SK-N-SH treated with all-trans-retinoic acid at 6 μM for 48 hours (cell line): ENCODE measurements at regions not wholly inside any gene's neighbourhood (a gene's known extent, or its start where the extent isn't known, plus 50 kb on each side); places are given as distances from the start of the nearest gene placed in this dataset.

Experiments used
- ATAC-seq: fragments of 200-7000 bp; cut with Tn5 transposase; 3 replicates; pipeline ENCODE4 v1.9.1; 2020; ENCODE audit warnings: mild to moderate bottlenecking, moderate library complexity
- ARNTL ChIP-seq: fragments of 450-650 bp; formaldehyde crosslinking; IDR thresholded peaks from 2 replicates; pipeline ENCODE4 v1.5.0; 2020; ENCODE audit warnings: low read depth, mild to moderate bottlenecking, moderate library complexity, borderline replicate concordance
- BACH2 ChIP-seq: fragments of 250-450 bp; sonication (Bioruptor Pico); IDR thresholded peaks from 2 replicates; pipeline ENCODE4 v1.9.0; 2021; ENCODE audit warnings: mild to moderate bottlenecking, borderline replicate concordance
- CREB5 ChIP-seq: fragments of 250-450 bp; sonication (Bioruptor Pico); IDR thresholded peaks from 2 replicates; pipeline ENCODE4 v1.5.1; 2020; ENCODE audit warnings: low read depth, mild to moderate bottlenecking, moderate library complexity
- CSDC2 ChIP-seq: fragments of 250-450 bp; sonication (Bioruptor Pico); IDR thresholded peaks from 2 replicates; pipeline ENCODE4 v1.5.0; 2020; ENCODE audit warnings: mild to moderate bottlenecking, moderate library complexity
- CSRNP3 ChIP-seq: fragments of 250-450 bp; sonication (Bioruptor Pico); IDR thresholded peaks from 2 replicates; pipeline ENCODE4 v1.5.1; 2021; ENCODE audit warnings: mild to moderate bottlenecking, moderate library complexity
- GLIS3 ChIP-seq: fragments of 250-450 bp; sonication (Bioruptor Pico); IDR thresholded peaks from 2 replicates; pipeline ENCODE4 v1.5.0; 2020; ENCODE audit warnings: mild to moderate bottlenecking, moderate library complexity
- OSR1 ChIP-seq: fragments of 250-450 bp; sonication (Bioruptor Pico); IDR thresholded peaks from 2 replicates; pipeline ENCODE4 v1.8.0; 2022; ENCODE audit warnings: moderate library complexity, mild to moderate bottlenecking, inconsistent platforms
- PATZ1 ChIP-seq: fragments of 250-450 bp; sonication (Bioruptor Pico); IDR thresholded peaks from 2 replicates; pipeline ENCODE4 v1.8.0; 2020; ENCODE audit warnings: mild to moderate bottlenecking, moderate library complexity, borderline replicate concordance
- POU6F1 ChIP-seq: fragments of 250-450 bp; sonication (Bioruptor Pico); IDR thresholded peaks from 2 replicates; pipeline ENCODE4 v1.8.0; 2021; ENCODE audit warnings: low read depth, mild to moderate bottlenecking, moderate library complexity, borderline replicate concordance
- PPARA ChIP-seq: fragments of 250-450 bp; sonication (Bioruptor Pico); IDR thresholded peaks from 2 replicates; pipeline ENCODE4 v1.5.0; 2020; ENCODE audit warnings: mild to moderate bottlenecking, borderline replicate concordance
- RARB ChIP-seq: fragments of 250-450 bp; sonication (Bioruptor Pico); IDR thresholded peaks from 2 replicates; pipeline ENCODE4 v1.8.0; 2021; ENCODE audit warnings: mild to moderate bottlenecking, moderate library complexity
- TCF4 ChIP-seq: fragments of 250-450 bp; sonication (Bioruptor Pico); IDR thresholded peaks from 2 replicates; pipeline ENCODE4 v1.8.0; 2021; ENCODE audit warnings: mild to moderate bottlenecking, moderate library complexity, borderline replicate concordance
- TOX ChIP-seq: fragments of 250-450 bp; sonication (Bioruptor Pico); IDR thresholded peaks from 2 replicates; pipeline ENCODE4 v1.8.0; 2021; ENCODE audit warnings: mild to moderate bottlenecking, moderate library complexity, borderline replicate concordance
- ZC3H10 ChIP-seq: fragments of 250-450 bp; sonication (Bioruptor Pico); IDR thresholded peaks from 2 replicates; pipeline ENCODE4 v1.5.1; 2021; ENCODE audit warnings: mild to moderate bottlenecking, moderate library complexity
- ZFP3 ChIP-seq: fragments of 250-450 bp; sonication (Bioruptor Pico); IDR thresholded peaks from 2 replicates; pipeline ENCODE4 v1.5.0; 2020; ENCODE audit warnings: mild to moderate bottlenecking, moderate library complexity
- ZFP30 ChIP-seq: fragments of 450-650 bp; formaldehyde crosslinking; IDR thresholded peaks from 2 replicates; pipeline ENCODE4 v1.5.0; 2022; ENCODE audit warnings: mild to moderate bottlenecking, moderate library complexity
- ZNF565 ChIP-seq: fragments of 450-650 bp; formaldehyde crosslinking; conservative IDR thresholded peaks from 2 replicates; pipeline ENCODE4 v1.5.0; 2020; ENCODE audit warnings: low read depth, mild to moderate bottlenecking, moderate library complexity
- ZNF70 ChIP-seq: fragments of 450-650 bp; formaldehyde crosslinking; IDR thresholded peaks from 2 replicates; pipeline ENCODE4 v1.5.0; 2020; ENCODE audit warnings: mild to moderate bottlenecking, moderate library complexity
- ZNF8 ChIP-seq: fragments of 450-650 bp; formaldehyde crosslinking; IDR thresholded peaks from 2 replicates; pipeline ENCODE4 v1.5.0; 2020; ENCODE audit warnings: mild to moderate bottlenecking, moderate library complexity

GRCh38 chr5:4005335-4005734 is 409.7 kb downstream of the IRX1 start:
- no peak for TF ChIP-seq ZNF565
- TF ChIP-seq PATZ1 (CRISPR knock-in tag) = no peak
- TF ChIP-seq, all 23 proteins: peak for 0
- ATAC-seq = no peak

GRCh38 chr5:4007001-4007400 is 411.4 kb downstream of the IRX1 start:
- ATAC-seq = no peak
- no peak for TF ChIP-seq POU6F1 (CRISPR knock-in tag)
- TF ChIP-seq ZNF8 (CRISPR knock-in tag) = no peak
- TF ChIP-seq BACH2 (CRISPR knock-in tag) = no peak
- TF ChIP-seq ZNF70 = peak; percentile 64
- TF ChIP-seq CREB5 (CRISPR knock-in tag) = no peak
- TF ChIP-seq ZNF565 = no peak
- TF ChIP-seq ARNTL = no peak
- no peak for TF ChIP-seq TCF4 (CRISPR knock-in tag)
- TF ChIP-seq RARB (CRISPR knock-in tag) = no peak

GRCh38 chr5:4011943-4012342 is 416.3 kb downstream of the IRX1 start:
- TF ChIP-seq CREB5 (CRISPR knock-in tag) = no peak
- TF ChIP-seq GLIS3 (CRISPR knock-in tag) = no peak
- TF ChIP-seq PPARA = no peak
- TF ChIP-seq BACH2 (CRISPR knock-in tag) = no peak
- TF ChIP-seq TCF4 (CRISPR knock-in tag) = no peak
- no peak for TF ChIP-seq ZNF565
- no peak for TF ChIP-seq ZFP30
- TF ChIP-seq RARB (CRISPR knock-in tag) = no peak
- TF ChIP-seq CSDC2 = no peak
- no peak for TF ChIP-seq TOX (CRISPR knock-in tag)
- no peak for TF ChIP-seq OSR1 (CRISPR knock-in tag)
- no peak for TF ChIP-seq ZNF70
- no peak for ATAC-seq

GRCh38 chr5:4013106-4013898 is 417.7 kb downstream of the IRX1 start:
- no peak for ATAC-seq
- TF ChIP-seq RARB (CRISPR knock-in tag) (no peak), ZFP3 (CRISPR knock-in tag) (no peak), POU6F1 (CRISPR knock-in tag) (no peak), CSRNP3 (CRISPR knock-in tag) (no peak), CREB5 (CRISPR knock-in tag) (no peak), ARNTL (no peak), ZC3H10 (CRISPR knock-in tag) (no peak)
